Caco-2 (cell line): ENCODE measurements at regions not wholly inside any gene's neighbourhood (a gene's known extent, or its start where the extent isn't known, plus 50 kb on each side); places are given as distances from the start of the nearest gene placed in this dataset.
"Not testable (repeated sequence)": the region's sequence is repeated elsewhere in the genome, so short reads cannot be mapped to it uniquely, and the experiment has no call there.

Source experiments
- BruUV-seq: library from RNA; stranded (reverse); fragments of 400-500 nt; replicated peaks from 2 replicates; lab custom pipeline; 2021; lab: Mats Ljungman, UMichigan
- CTCF ChIA-PET: fragments of 300-600 bp; sonication (Branson Sonifier 250); formaldehyde crosslinking; loops from one replicate; lab custom pipeline; 2022; ENCODE audit warnings: antibody characterized with exemption; lab: Charles Lee
- POLR2A ChIA-PET: fragments of 300-600 bp; sonication (Branson Sonifier 250); formaldehyde crosslinking; loops from one replicate; lab custom pipeline; 2022; ENCODE audit warnings: antibody characterized with exemption; lab: Charles Lee
- DNase-seq, 2 experiments: peaks; one replicate each; pipeline versions ENCODE4 v3.0.0 to v3.0.0-alpha.2; 2020 to 2022
- H3K27me3 ChIP-seq: replicated peaks from 2 replicates; pipeline ENCODE4 v1.6.0; 2011; ENCODE audit warnings: low read length; ENCODE audit not compliant: control insufficient read depth, insufficient read depth
- H3K36me3 ChIP-seq: 2 replicates; pipeline ENCODE4 v1.5.1; 2011; ENCODE audit warnings: low read length; ENCODE audit not compliant: control insufficient read depth, insufficient read depth
- H3K4me1 ChIP-seq: fragments of 250-450 bp; sonication (Bioruptor Pico); 2 replicates; pipeline ENCODE4 v1.5.1; 2020; ENCODE audit warnings: mild to moderate bottlenecking
- H3K4me3 ChIP-seq: 2 replicates; pipeline ENCODE4 v1.5.1; 2011; ENCODE audit warnings: low read depth, mild to moderate bottlenecking, control low read depth, low read length
- H3K9me3 ChIP-seq: fragments of 250-450 bp; sonication (Bioruptor Pico); 2 replicates; pipeline ENCODE4 v1.5.1; 2020; ENCODE audit warnings: mild to moderate bottlenecking, moderate library complexity
- H3K27ac Mint-ChIP-seq: one replicate; pipeline ENCODE4 v1.8.0; 2022; ENCODE audit warnings: mixed read lengths; ENCODE audit not compliant: unreplicated experiment
- H3K27me3 Mint-ChIP-seq: one replicate; pipeline ENCODE4 v1.8.0; 2022; ENCODE audit warnings: mixed read lengths; ENCODE audit not compliant: insufficient read depth, unreplicated experiment
- H3K36me3 Mint-ChIP-seq: one replicate; pipeline ENCODE4 v1.8.0; 2022; ENCODE audit warnings: mild to moderate bottlenecking, mixed read lengths; ENCODE audit not compliant: insufficient read depth, unreplicated experiment
- H3K4me1 Mint-ChIP-seq: one replicate; pipeline ENCODE4 v1.8.0; 2022; ENCODE audit warnings: low read depth, mixed read lengths; ENCODE audit not compliant: unreplicated experiment
- H3K4me3 Mint-ChIP-seq: one replicate; pipeline ENCODE4 v1.8.0; 2022; ENCODE audit warnings: mild to moderate bottlenecking, moderate library complexity, mixed read lengths; ENCODE audit not compliant: unreplicated experiment
- H3K9me3 Mint-ChIP-seq: one replicate; pipeline ENCODE4 v1.8.0; 2022; ENCODE audit warnings: mixed read lengths; ENCODE audit not compliant: unreplicated experiment
- intact Hi-C: fragments of 100-400 bp; cut with micrococcal nuclease; formaldehyde crosslinking; loops from one replicate; pipeline ENCODE4 v1.10.0; 2022; ENCODE audit not compliant: unreplicated experiment
- TF ChIP-seq, protein P1 (sequence below), 2 experiments: fragments of 200-600 bp in 1 of 2; IDR thresholded peaks; 1 replicate in 1 of 2; 2 replicates in 1 of 2; pipeline versions ENCODE4 v1.5.1 to v1.8.0; 2011 to 2022; ENCODE audit warnings: antibody characterized with exemption in 1 of 2, control low read depth in 1 of 2, inconsistent platforms in 1 of 2, low read depth in 1 of 2, low read length in 1 of 2, mild to moderate bottlenecking in 1 of 2, moderate library complexity in 1 of 2; ENCODE audit not compliant: insufficient read depth in 1 of 2, severe bottlenecking in 1 of 2, unreplicated experiment in 1 of 2

DNA sequence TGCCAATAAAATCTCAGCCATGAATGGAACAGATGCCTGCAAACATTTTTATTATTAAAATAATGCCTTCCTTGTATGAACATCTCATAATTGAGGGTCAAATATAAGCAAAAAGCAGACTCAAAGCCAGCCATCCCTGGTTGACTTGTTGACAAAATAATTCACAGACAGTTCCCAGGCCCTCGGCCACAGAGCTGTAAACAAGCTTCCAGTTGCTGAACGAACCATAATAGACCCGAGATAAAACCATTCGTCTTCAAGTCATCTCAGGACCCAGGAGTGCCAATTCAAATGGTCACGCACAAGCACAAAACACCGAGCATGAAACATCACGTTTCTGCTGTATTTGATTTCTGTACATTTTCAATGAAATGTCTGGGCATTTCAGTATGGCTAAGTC is 113.3 kb upstream of the CDYL start:
- H3K27me3 ChIP-seq = no peaks in the 10 kb centered on the region
- no peaks in the 10 kb centered on the region for H3K9me3 ChIP-seq
- Mint-ChIP-seq H3K27ac (no peak overlapping the region), H3K4me1 (no peaks in the 10 kb centered on the region), H3K9me3 (no peaks in the 10 kb centered on the region), H3K36me3 (no peaks in the 10 kb centered on the region), H3K27me3 (peaks cover 3% of the 10 kb centered on the region), H3K4me3 (no peak overlapping the region)
- no TSS peak for BruUV-seq
- no peak for DNase-seq
- TF ChIP-seq, protein P1, sequence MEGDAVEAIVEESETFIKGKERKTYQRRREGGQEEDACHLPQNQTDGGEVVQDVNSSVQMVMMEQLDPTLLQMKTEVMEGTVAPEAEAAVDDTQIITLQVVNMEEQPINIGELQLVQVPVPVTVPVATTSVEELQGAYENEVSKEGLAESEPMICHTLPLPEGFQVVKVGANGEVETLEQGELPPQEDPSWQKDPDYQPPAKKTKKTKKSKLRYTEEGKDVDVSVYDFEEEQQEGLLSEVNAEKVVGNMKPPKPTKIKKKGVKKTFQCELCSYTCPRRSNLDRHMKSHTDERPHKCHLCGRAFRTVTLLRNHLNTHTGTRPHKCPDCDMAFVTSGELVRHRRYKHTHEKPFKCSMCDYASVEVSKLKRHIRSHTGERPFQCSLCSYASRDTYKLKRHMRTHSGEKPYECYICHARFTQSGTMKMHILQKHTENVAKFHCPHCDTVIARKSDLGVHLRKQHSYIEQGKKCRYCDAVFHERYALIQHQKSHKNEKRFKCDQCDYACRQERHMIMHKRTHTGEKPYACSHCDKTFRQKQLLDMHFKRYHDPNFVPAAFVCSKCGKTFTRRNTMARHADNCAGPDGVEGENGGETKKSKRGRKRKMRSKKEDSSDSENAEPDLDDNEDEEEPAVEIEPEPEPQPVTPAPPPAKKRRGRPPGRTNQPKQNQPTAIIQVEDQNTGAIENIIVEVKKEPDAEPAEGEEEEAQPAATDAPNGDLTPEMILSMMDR (IDR thresholded peaks at IDR 0.05; ENCODE audit: insufficient read depth in 1 of 2, low read depth in 1 of 2, low read length in 1 of 2, severe bottlenecking in 1 of 2, unreplicated experiment in 1 of 2) = no peak
- CTCF ChIA-PET = no interaction called here
- intact Hi-C loops = no loop called here
- H3K36me3 ChIP-seq = no peaks in the 10 kb centered on the region
- POLR2A ChIA-PET = no interaction called here
- no peak overlapping the region for H3K4me3 ChIP-seq
- no peaks in the 10 kb centered on the region for H3K4me1 ChIP-seq

DNA sequence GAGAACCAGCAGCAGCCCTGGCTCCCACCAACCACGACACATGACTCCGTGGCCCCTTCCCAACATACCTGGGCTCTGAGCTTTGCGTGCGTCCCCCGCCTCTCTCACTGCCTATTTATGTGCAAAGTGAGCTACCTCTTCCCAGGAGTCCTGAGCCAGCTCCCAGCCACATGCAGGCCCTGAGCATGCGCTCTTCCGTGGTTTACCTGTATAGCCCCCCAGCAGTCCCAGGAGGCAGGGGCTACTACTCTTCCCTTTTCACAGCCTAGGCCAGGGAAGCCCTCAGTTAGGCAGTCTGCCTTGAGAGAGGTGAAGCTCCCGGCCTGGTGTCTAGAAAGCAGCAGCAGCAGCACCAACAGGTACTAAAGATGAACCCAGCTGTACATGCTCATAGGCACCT is 114.8 kb upstream of the CDYL start:
- Mint-ChIP-seq H3K4me1 (no peaks in the 10 kb centered on the region), H3K27me3 (peaks cover 3% of the 10 kb centered on the region), H3K4me3 (no peak overlapping the region), H3K9me3 (no peaks in the 10 kb centered on the region), H3K36me3 (no peaks in the 10 kb centered on the region), H3K27ac (no peak overlapping the region)
- no TSS peak for BruUV-seq
- ChIA-PET POLR2A (no interaction called here), CTCF (no interaction called here)
- H3K9me3 ChIP-seq = no peaks in the 10 kb centered on the region
- TF ChIP-seq, protein P1 (IDR thresholded peaks at IDR 0.05; ENCODE audit: insufficient read depth in 1 of 2, low read depth in 1 of 2, low read length in 1 of 2, severe bottlenecking in 1 of 2, unreplicated experiment in 1 of 2) = no peak
- H3K36me3 ChIP-seq = no peaks in the 10 kb centered on the region
- intact Hi-C loops = no loop called here
- no peaks in the 10 kb centered on the region for H3K4me1 ChIP-seq
- H3K4me3 ChIP-seq = no peak overlapping the region
- DNase-seq = no peak
- H3K27me3 ChIP-seq = no peaks in the 10 kb centered on the region

DNA sequence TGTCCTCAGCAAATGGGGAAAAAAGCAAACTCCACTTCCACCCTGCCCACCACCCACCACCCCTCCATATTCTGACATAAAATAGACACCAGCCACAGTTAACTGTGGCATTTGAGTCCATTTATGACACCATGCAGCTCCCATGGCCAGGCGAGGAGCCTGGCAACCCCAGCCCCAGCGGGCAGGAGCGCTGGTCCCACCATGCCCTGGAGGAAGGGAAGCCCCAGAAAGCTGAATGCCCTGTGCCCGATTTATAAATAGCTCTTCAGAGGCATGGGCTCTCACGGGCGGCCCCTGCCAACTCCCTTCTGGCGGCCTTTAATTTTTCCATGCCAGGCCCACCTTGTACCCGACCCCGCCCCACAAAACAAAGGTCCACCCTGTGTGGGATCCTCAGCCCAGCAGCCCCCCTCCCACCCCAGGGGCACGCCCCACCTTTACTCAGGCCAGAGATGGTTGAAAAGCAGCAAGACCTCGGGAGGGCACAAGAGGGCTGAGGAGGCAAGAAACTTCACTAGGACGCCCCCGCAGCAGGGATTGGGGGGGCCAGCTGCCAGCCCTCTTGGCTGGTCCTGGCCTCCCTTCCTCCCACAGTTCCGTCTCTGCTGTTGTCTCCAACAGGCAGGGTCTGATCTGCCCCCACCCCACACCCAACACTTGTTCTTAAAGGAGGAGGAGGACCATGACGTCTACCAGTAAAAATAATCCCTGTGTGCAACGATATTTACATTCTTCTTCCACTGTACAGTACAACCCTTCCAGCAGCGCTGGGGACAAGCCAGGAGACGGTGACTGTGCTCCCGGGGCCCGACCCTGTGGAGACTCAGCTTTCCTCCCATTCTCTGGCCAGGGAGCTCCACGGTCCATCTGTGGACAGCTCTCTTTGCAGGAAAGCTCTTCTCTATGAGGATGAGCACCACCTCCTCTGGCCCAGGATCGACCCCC is 115.6 kb upstream of the CDYL start:
- DNase-seq = no peak
- CTCF ChIA-PET = no interaction called here
- no peaks in the 10 kb centered on the region for H3K9me3 Mint-ChIP-seq
- POLR2A ChIA-PET = no interaction called here
- no peak overlapping the region for H3K27ac Mint-ChIP-seq
- Histone ChIP-seq H3K4me3 (no peak overlapping the region), H3K4me1 (no peaks in the 10 kb centered on the region), H3K36me3 (no peaks in the 10 kb centered on the region), H3K27me3 (no peaks in the 10 kb centered on the region), H3K9me3 (no peaks in the 10 kb centered on the region)
- TF ChIP-seq, protein P1 (IDR thresholded peaks at IDR 0.05; ENCODE audit: insufficient read depth in 1 of 2, low read depth in 1 of 2, low read length in 1 of 2, severe bottlenecking in 1 of 2, unreplicated experiment in 1 of 2) = no peak
- no peak overlapping the region for H3K4me3 Mint-ChIP-seq
- H3K36me3 Mint-ChIP-seq = no peaks in the 10 kb centered on the region
- H3K27me3 Mint-ChIP-seq = peaks cover 3% of the 10 kb centered on the region
- H3K4me1 Mint-ChIP-seq = peaks cover 1% of the 10 kb centered on the region
- intact Hi-C loops = no loop called here
- BruUV-seq = no TSS peak

DNA sequence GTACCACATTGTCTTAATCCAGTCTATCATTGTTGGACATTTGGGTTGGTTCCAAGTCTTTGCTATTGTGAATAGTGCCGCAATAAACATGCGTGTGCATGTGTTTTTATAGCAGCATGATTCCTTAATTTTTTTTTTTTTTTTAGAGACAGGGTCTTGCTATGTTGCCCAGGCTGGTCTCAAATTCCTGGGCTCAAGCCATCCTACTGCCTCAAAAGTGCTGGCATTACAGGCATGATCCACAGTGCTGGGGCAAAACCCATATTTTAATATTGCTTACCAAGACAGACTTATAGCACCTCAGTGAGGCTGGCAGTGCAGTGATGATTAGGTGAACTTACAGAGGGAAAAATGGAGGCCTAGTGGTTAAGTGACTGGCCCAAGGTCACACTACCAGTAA is 116.5 kb upstream of the CDYL start:
- H3K9me3 ChIP-seq, H3K36me3 ChIP-seq, H3K27me3 ChIP-seq, intact Hi-C loops, H3K4me1 ChIP-seq, H3K27me3 Mint-ChIP-seq, H3K27ac Mint-ChIP-seq, BruUV-seq, POLR2A ChIA-PET, H3K4me3 Mint-ChIP-seq, H3K36me3 Mint-ChIP-seq, CTCF ChIA-PET, H3K4me3 ChIP-seq, DNase-seq, H3K9me3 Mint-ChIP-seq: not testable (repeated sequence)
- H3K4me1 Mint-ChIP-seq = peaks cover 10% of the 10 kb centered on the region
